ENCODE measurements at regions not wholly inside any gene's neighbourhood (a gene's known extent, or its start where the extent isn't known, plus 50 kb on each side); places are given as distances from the start of the nearest gene placed in this dataset.

DNA sequence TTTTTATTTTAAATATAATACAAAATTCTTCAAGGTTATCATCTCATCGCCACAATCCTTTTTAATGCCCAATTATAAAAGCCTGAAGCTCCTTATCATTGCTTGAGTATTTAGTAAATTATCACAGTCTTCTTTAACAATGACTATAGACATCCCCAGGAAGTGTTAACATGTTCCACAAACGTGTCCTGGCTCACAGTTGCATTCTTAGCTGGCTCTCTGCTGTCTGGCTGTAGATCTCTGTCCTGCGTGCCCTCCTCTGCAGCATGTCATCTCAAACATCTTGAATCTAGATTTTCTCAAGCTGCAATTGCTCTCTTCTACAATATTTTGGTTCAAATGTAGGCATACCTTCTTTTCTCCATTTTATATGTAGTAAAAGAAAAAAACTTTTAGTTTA, 885.2 kb downstream of the EPHA7 start:
- H3K27me3 ChIP-seq (ENCODE audit: insufficient read depth, low read length), result no peaks in the 10 kb centered on the region
- no peak overlapping the region for H2AFZ ChIP-seq (ENCODE audit: low read depth, low read length)
- H3K36me3 ChIP-seq (ENCODE audit: insufficient read depth, low read length), result no peaks in the 10 kb centered on the region
- peaks cover 3% of the 10 kb centered on the region for H3K4me1 ChIP-seq (ENCODE audit: insufficient read depth, low read length)
- no peak overlapping the region for H3K4me3 ChIP-seq (ENCODE audit: low read length)
- H3K9me3 ChIP-seq (ENCODE audit: low read length), result no peaks in the 10 kb centered on the region

DNA sequence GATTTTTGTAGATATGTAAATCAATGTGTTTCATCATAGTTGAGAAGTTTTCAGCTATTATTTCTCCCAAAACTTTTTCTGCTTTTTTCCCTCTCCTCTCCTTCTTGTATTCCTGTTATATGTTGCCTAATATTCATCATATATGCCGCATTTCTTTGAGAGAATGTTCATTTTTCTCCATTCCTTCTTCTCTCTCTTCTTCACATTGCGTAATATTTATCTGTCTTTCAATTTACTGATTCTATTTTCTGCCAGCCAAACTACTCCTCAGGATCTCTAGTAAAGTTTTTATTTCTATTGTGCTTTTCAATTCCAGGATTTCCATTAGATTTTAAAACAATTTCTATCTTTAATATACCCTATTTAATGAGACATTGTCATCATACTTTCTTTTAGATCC, 896.8 kb downstream of the EPHA7 start:
- Histone ChIP-seq H3K9me3 (ENCODE audit: low read length) (no peaks in the 10 kb centered on the region), H3K4me1 (ENCODE audit: insufficient read depth, low read length) (no peaks in the 10 kb centered on the region), H3K36me3 (ENCODE audit: insufficient read depth, low read length) (no peaks in the 10 kb centered on the region), H2AFZ (ENCODE audit: low read depth, low read length) (no peak overlapping the region), H3K4me3 (ENCODE audit: low read length) (no peak overlapping the region), H3K27me3 (ENCODE audit: insufficient read depth, low read length) (no peaks in the 10 kb centered on the region)

DNA sequence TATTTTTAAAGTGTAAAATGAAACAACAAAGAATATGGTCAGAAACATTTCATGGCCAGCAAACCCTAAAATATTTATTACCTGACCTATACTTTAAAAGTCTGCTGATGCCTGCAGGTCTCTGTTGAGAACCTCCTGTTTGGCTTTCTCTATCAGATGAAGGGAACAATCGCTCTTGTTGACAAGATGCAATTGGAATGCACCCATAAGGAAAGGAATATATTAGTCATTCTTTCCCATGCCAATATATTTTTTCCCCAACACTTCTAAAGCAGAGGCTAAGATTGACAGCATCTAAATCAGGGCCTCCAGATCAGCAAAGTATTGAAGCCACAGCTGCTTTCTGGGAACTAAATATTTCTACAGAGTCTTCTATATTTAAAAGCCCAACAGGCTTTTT, 897.8 kb downstream of the EPHA7 start:
- Histone ChIP-seq H3K4me1 (ENCODE audit: insufficient read depth, low read length) (no peaks in the 10 kb centered on the region), H2AFZ (ENCODE audit: low read depth, low read length) (no peak overlapping the region), H3K9me3 (ENCODE audit: low read length) (no peaks in the 10 kb centered on the region), H3K36me3 (ENCODE audit: insufficient read depth, low read length) (no peaks in the 10 kb centered on the region), H3K4me3 (ENCODE audit: low read length) (no peak overlapping the region), H3K27me3 (ENCODE audit: insufficient read depth, low read length) (no peaks in the 10 kb centered on the region)

DNA sequence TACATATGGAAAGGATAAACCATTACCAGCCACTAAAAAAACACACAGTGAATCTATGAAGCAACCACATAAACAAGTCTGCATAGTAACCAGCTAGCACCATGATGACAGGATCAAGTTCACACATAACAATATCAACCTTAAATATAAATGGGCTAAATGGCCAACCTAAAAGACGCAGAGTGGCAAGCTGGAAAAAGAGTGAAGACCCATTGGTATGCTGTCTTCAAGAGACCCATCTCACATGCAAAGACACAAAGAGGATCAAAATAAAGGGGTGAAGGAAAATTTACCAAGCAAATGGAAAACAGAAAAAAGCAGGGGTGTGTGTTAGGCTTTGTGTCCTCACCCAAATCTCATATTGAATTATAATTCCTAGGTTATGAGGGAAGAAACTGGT, 909.2 kb downstream of the EPHA7 start:
- H3K27me3 ChIP-seq (ENCODE audit: insufficient read depth, low read length), result no peaks in the 10 kb centered on the region
- no peak overlapping the region for H3K4me3 ChIP-seq (ENCODE audit: low read length)
- no peaks in the 10 kb centered on the region for H3K4me1 ChIP-seq (ENCODE audit: insufficient read depth, low read length)
- no peak overlapping the region for H2AFZ ChIP-seq (ENCODE audit: low read depth, low read length)
- H3K36me3 ChIP-seq (ENCODE audit: insufficient read depth, low read length), result no peaks in the 10 kb centered on the region
- H3K9me3 ChIP-seq (ENCODE audit: low read length), result no peaks in the 10 kb centered on the region

DNA sequence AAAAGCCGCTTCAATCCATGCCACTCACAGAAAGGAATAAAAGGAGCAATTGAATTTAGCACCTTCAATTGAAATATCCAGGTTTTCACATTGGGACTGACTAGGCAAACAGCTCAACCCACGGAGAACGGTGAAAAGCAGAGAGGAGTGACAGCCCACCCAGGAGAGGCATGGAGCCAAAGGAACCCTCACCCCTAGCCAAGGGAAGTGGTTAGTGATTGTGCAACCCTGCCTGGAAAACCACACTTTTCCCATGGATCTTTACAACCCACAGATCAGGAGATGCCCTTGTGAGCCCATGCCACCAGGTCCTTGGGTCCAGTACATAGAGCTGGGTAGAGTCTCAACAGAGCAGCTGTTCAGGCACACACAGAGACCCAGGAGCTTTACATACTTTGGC, 911.8 kb downstream of the EPHA7 start:
- no peaks in the 10 kb centered on the region for H3K36me3 ChIP-seq (ENCODE audit: insufficient read depth, low read length)
- H3K4me3 ChIP-seq (ENCODE audit: low read length), result no peak overlapping the region
- no peaks in the 10 kb centered on the region for H3K27me3 ChIP-seq (ENCODE audit: insufficient read depth, low read length)
- H3K4me1 ChIP-seq (ENCODE audit: insufficient read depth, low read length), result no peaks in the 10 kb centered on the region
- no peak overlapping the region for H2AFZ ChIP-seq (ENCODE audit: low read depth, low read length)
- no peaks in the 10 kb centered on the region for H3K9me3 ChIP-seq (ENCODE audit: low read length)

DNA sequence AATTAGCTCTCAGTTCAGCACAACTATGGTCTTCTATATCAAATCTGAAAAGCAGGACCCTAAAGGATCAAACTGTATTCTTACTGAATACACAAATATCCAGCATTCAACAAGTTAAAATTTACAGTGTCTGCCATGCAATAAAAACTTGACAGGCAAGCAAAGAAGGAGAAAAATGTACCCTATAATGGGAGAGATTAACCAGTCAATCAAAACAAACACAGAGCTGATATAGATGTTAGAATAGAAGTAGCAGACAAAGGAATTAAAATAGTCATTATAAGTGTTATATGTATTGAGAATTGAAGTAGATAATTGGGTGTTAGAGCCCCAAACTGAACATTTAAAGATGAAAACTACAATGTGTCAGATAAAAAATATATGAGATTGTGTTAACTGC, 914.9 kb downstream of the EPHA7 start:
- H3K4me3 ChIP-seq (ENCODE audit: low read length), result no peak overlapping the region
- no peaks in the 10 kb centered on the region for H3K27me3 ChIP-seq (ENCODE audit: insufficient read depth, low read length)
- no peaks in the 10 kb centered on the region for H3K9me3 ChIP-seq (ENCODE audit: low read length)
- H2AFZ ChIP-seq (ENCODE audit: low read depth, low read length), result no peak overlapping the region
- no peaks in the 10 kb centered on the region for H3K4me1 ChIP-seq (ENCODE audit: insufficient read depth, low read length)
- no peaks in the 10 kb centered on the region for H3K36me3 ChIP-seq (ENCODE audit: insufficient read depth, low read length)

DNA sequence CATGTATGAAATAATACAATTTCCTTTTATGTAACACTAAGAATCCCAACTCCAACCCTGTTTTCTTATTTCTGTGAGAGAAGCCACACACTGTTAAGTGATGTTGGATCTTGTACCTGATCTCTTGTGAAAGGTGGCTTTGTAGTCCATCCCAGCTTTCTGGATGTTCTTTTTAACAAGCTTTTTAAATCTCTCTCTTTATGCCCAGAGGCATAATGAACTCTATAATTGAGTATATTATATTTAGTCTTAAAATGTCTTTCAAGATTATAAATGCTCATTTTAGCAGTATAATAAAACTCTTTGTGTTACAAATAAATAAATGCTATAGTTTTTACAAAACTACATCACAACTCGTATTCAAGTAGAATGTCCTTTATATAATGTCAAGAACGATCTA, 922.1 kb downstream of the EPHA7 start:
- Histone ChIP-seq H2AFZ (ENCODE audit: low read depth, low read length) (no peak overlapping the region), H3K36me3 (ENCODE audit: insufficient read depth, low read length) (no peaks in the 10 kb centered on the region), H3K4me1 (ENCODE audit: insufficient read depth, low read length) (no peaks in the 10 kb centered on the region), H3K27me3 (ENCODE audit: insufficient read depth, low read length) (no peaks in the 10 kb centered on the region), H3K4me3 (ENCODE audit: low read length) (no peak overlapping the region), H3K9me3 (ENCODE audit: low read length) (no peaks in the 10 kb centered on the region)

DNA sequence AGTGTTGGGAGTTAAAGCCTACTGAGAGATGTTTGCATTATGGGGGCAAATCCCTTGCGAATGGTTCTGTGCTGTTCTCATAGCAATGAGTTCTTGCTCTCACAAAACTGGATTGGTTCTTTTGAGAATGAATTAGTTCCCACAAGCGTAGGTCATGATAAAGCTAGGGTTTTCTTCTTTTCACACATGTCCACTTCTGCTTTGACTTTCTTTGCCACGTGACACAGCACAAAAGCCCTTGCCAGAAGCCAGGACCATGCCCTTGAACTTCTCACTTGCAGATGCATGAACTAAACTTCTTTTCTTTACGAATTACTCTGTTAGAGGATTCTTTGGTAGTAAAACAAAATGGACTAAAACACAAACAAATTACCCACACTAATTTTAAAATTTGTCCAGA, 922.8 kb downstream of the EPHA7 start:
- no peaks in the 10 kb centered on the region for H3K4me1 ChIP-seq (ENCODE audit: insufficient read depth, low read length)
- no peaks in the 10 kb centered on the region for H3K36me3 ChIP-seq (ENCODE audit: insufficient read depth, low read length)
- no peak overlapping the region for H2AFZ ChIP-seq (ENCODE audit: low read depth, low read length)
- H3K4me3 ChIP-seq (ENCODE audit: low read length), result no peak overlapping the region
- no peaks in the 10 kb centered on the region for H3K9me3 ChIP-seq (ENCODE audit: low read length)
- H3K27me3 ChIP-seq (ENCODE audit: insufficient read depth, low read length), result no peaks in the 10 kb centered on the region

DNA sequence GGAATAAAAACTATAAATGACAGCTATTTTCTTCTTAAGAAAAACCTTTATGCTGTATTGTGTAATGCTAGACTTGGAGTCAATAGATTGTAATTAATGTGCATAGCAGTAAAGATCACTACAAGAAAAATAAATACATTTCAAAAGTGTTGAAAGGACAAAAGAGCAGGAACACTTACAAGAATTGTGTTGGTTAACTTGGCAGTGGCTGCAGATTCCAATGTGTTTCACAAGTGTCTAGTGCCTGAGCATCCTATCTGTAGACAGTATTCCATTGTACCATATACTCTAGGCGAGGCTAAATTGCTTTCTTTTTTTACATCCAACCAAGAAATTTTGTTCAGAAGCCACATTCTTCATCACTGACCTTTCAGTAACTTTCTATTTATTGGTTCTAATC, 924.1 kb downstream of the EPHA7 start:
- Histone ChIP-seq H3K4me1 (ENCODE audit: insufficient read depth, low read length) (no peaks in the 10 kb centered on the region), H3K9me3 (ENCODE audit: low read length) (no peaks in the 10 kb centered on the region), H3K27me3 (ENCODE audit: insufficient read depth, low read length) (no peaks in the 10 kb centered on the region), H3K4me3 (ENCODE audit: low read length) (no peak overlapping the region), H3K36me3 (ENCODE audit: insufficient read depth, low read length) (no peaks in the 10 kb centered on the region), H2AFZ (ENCODE audit: low read depth, low read length) (no peak overlapping the region)

DNA sequence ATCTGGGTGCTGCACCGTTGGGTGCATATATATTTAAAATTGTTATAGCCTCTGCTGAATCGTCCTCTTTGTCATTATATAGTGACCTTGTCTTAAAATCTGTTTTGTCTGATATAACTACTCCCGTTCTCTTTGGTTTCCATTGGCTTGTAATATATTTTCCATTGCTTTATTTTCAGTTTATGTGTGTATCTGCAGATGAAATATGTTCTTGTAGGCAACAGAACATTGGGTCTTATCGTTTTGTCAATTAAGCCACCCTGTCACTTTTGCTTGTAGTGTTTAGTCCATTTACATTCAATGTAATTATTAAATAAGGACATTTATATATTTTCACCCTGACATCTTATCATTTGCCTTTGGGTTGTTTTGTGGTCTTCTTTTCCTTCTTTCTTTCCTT, 933.9 kb downstream of the EPHA7 start:
- H3K4me3 ChIP-seq (ENCODE audit: low read length), result no peak overlapping the region
- H2AFZ ChIP-seq (ENCODE audit: low read depth, low read length), result no peak overlapping the region
- H3K27me3 ChIP-seq (ENCODE audit: insufficient read depth, low read length), result no peaks in the 10 kb centered on the region
- no peaks in the 10 kb centered on the region for H3K36me3 ChIP-seq (ENCODE audit: insufficient read depth, low read length)
- H3K4me1 ChIP-seq (ENCODE audit: insufficient read depth, low read length), result no peaks in the 10 kb centered on the region
- no peaks in the 10 kb centered on the region for H3K9me3 ChIP-seq (ENCODE audit: low read length)

DNA sequence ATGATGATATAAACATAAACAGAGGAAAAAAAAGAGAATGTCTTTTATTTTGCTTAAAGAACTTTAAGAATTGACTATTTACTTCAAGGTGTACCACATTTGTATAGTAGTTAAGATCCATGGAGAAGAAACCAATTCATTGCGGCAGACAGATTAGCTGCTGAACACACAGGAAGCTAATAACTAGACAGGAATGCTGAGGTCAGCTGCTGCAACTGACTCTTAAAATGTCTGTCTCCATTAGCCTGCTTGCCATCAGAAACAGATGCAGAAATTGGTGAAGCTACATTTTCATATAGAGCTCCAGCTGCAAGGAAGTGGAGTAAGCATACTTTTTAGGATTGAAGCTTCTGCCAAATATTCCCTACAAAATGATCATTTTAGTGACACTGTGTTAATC, 939.5 kb downstream of the EPHA7 start:
- Histone ChIP-seq H3K9me3 (ENCODE audit: low read length) (no peaks in the 10 kb centered on the region), H3K27me3 (ENCODE audit: insufficient read depth, low read length) (no peaks in the 10 kb centered on the region), H2AFZ (ENCODE audit: low read depth, low read length) (no peak overlapping the region), H3K36me3 (ENCODE audit: insufficient read depth, low read length) (no peaks in the 10 kb centered on the region), H3K4me1 (ENCODE audit: insufficient read depth, low read length) (no peaks in the 10 kb centered on the region), H3K4me3 (ENCODE audit: low read length) (no peak overlapping the region)

DNA sequence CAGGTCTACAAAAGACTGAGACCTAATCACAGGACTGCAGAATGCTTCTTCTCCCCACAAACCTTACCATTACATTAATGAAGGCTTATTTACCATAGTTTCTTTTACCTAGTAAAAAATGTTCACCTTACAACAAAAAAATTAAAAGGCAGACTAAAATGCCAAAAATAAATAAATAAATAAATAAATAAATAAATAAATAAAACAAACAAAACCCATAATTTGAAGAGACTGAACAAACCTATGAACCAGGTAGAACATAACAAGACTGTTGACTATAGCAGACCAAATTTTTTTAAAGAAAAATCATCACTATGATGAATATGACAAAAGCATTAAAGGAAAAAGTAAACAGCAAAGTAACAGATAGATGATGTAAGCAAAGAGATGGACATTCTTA, 946.3 kb downstream of the EPHA7 start:
- no peaks in the 10 kb centered on the region for H3K36me3 ChIP-seq (ENCODE audit: insufficient read depth, low read length)
- H3K4me3 ChIP-seq (ENCODE audit: low read length), result no peak overlapping the region
- H3K4me1 ChIP-seq (ENCODE audit: insufficient read depth, low read length), result no peaks in the 10 kb centered on the region
- no peaks in the 10 kb centered on the region for H3K9me3 ChIP-seq (ENCODE audit: low read length)
- H3K27me3 ChIP-seq (ENCODE audit: insufficient read depth, low read length), result no peaks in the 10 kb centered on the region
- H2AFZ ChIP-seq (ENCODE audit: low read depth, low read length), result no peak overlapping the region

DNA sequence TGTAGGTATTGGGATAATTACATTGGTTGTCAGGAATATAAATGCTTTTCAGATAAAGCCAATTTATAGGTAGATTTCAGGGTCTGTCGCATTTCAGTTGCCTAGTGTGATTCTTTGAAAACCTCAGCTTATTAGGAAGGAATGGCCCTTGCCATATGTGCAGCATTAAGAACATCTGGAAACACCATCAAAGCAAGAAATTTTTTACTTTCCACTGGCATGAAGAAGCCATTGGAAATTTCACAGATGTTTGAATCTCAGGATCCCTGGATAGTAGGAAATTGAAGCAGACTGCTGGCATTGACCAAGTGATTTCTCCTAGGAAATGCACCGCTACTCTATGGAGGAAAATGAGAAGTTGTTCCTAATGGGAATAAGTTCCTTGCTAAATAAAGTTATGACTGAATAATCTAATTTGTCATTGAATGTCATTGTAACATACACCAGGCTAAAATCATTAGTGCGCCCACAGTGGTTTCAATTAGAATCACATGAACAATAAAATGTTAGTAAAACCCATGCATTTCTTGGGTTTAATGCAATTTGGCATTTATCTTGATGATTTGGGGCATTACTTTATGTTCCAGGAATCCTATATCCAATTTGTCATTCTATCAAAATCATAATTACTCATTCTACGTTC, 950.1 kb downstream of the EPHA7 start:
- H3K4me1 ChIP-seq (ENCODE audit: insufficient read depth, low read length), result no peaks in the 10 kb centered on the region
- H3K36me3 ChIP-seq (ENCODE audit: insufficient read depth, low read length), result no peaks in the 10 kb centered on the region
- no peak overlapping the region for H3K4me3 ChIP-seq (ENCODE audit: low read length)
- no peak overlapping the region for H2AFZ ChIP-seq (ENCODE audit: low read depth, low read length)
- H3K27me3 ChIP-seq (ENCODE audit: insufficient read depth, low read length), result no peaks in the 10 kb centered on the region
- H3K9me3 ChIP-seq (ENCODE audit: low read length), result no peaks in the 10 kb centered on the region

DNA sequence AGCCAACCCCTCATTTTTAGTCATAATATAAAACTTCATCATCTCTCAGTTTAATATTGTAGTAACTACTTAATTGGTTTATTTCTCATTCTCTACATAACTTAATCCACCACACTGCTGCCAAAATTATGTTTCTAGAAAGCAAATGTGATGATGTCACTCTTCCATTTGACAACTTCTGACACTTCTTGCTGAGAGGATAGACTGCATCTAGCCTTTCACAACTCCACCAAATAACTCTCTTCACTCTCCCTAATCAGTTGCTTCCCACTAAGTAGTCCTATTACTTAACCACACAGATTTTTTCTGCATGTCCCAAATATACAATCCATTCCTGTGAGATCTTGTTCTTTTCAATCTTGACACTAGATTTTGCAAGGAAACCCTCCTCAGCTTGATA, 951.3 kb downstream of the EPHA7 start:
- Histone ChIP-seq H3K9me3 (ENCODE audit: low read length) (no peaks in the 10 kb centered on the region), H3K27me3 (ENCODE audit: insufficient read depth, low read length) (no peaks in the 10 kb centered on the region), H3K4me3 (ENCODE audit: low read length) (no peak overlapping the region), H3K4me1 (ENCODE audit: insufficient read depth, low read length) (peaks cover 3% of the 10 kb centered on the region), H3K36me3 (ENCODE audit: insufficient read depth, low read length) (no peaks in the 10 kb centered on the region), H2AFZ (ENCODE audit: low read depth, low read length) (no peak overlapping the region)

Data from neuron (in vitro differentiated cells).